NCI-H187 (cell line): ENCODE measurements at regions not wholly inside any gene's neighbourhood (a gene's known extent, or its start where the extent isn't known, plus 50 kb on each side); places are given as distances from the start of the nearest gene placed in this dataset.
"Not testable (repeated sequence)": the region's sequence is repeated elsewhere in the genome, so short reads cannot be mapped to it uniquely, and the experiment has no call there.

Experiments
- DNase-seq, 2 experiments: peaks; one replicate each; lab custom pipeline; 2025; lab: John Stamatoyannopoulos, UW

DNA sequence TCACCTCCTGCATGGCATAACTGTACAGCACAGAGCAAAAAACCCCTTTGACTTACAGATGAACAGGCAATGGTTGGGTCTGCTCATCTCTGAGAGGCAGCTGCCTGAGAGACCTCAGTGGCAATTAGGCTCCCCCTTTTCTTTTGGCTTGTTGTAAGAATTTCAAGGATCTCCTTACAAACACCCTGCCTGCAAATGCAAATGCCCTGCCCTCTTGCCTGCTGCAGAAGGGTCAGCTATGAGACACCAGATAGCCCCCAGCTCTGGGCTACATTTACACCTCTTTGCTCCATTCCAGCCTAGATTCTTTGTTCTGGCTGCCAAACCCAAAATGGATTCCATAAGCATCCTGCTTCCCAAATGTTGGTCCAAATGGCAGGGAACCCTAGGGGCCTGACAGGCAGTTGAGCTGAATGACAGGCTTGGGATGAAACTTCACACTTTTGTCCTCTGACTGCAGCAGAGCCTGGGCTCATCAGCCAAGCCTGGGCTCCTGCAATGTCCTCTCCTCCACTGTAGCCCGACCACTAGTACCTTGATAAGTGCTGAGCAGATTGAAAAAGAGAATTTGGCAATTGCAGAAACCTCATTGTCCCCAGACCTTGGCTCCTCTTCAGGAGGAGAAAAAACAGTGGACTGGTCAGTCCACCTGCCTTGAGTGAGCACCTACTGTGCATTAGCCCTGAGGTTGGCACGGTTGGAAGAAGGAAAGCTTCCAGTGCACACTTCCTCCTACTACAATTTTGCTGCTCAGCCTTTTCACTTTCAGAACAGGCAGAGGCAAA is 678.3 kb downstream of the BCL11A start:
- no peak for DNase-seq

DNA sequence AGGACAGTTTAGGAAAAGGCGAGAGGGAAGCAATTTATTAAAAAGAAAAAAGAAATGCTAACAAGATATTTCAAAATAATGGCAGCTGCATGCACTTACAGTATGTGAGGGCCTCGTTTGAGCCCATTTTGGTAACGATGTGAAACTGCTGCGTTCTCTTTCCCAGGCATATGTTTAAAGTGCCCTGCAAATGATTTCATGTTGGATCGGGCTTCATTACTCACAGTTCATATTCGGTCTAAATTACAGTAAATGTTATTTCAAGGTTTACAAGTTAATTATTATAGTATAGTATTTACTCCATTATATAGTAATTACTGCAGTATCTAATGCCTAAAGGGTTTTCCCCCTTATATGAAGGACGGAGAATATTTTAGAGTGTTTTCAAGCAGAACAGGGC is 679.1 kb downstream of the BCL11A start:
- DNase-seq = no peak

GRCh38 chr2:59871830-59872229 is 681.6 kb downstream of the BCL11A start:
- no peak for DNase-seq

GRCh38 chr2:59868981-59869380 is 684.5 kb downstream of the BCL11A start:
- DNase-seq = no peak

DNA sequence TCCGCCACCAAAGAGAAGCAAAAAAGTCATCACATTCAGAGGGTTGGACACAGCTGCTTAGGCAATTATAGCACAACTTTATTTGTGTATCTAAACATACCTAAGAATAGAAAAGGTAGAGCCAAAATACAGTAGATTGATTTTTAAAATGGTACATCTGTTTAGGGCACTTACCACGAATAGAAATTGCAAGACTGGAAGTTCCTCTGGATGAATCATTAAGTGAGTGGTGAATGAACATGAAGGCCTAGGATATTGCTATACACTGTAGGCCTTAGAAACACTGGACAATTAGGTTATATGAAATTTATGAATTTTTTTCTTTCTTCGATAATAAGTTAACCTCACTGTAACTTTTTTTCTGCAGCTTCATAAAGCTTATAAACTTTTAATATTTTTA is 687.0 kb downstream of the BCL11A start:
- no peak for DNase-seq

DNA sequence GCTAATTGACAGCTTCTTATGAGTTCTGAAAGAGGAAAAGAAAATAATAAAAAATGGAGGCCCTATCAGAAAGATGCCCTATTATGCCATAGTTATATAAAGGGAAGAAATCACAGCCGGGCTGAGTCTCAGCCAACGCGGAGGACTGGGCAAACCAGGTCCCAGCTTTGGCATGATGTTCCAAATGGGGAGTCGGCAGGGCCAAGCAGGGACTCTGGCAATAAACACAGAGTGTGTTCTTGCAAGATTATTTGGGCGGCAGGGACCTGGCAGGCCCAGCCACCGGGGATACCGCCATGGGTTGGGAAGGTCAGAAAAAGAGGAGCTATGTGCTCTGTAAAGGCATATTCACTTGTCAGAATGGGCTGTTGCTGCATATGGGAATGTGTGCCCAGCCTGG is 694.9 kb downstream of the BCL11A start:
- no peak for DNase-seq

DNA sequence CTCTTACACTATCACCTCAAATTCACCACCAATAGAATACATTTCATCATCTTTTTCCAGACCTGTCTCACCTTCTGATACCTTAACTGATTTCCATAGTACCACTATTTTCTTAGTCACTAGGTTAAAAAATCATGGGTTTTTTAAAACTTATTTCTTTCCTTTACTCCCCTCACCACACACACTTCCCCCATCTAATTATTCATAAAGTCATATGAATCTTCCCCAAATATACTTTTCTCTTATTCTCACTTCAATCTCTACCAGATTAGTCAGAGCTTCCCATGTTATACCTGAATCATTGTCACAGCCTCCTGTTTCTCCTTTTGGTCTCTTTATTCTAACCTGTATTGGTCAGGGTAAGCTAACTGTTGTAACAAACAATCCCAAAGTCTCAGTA is 696.3 kb downstream of the BCL11A start:
- DNase-seq = no peak

- DNase-seq = no peak
Measured at GRCh38 chr2:59856391-59856790, 697.1 kb downstream of the BCL11A start.

DNA sequence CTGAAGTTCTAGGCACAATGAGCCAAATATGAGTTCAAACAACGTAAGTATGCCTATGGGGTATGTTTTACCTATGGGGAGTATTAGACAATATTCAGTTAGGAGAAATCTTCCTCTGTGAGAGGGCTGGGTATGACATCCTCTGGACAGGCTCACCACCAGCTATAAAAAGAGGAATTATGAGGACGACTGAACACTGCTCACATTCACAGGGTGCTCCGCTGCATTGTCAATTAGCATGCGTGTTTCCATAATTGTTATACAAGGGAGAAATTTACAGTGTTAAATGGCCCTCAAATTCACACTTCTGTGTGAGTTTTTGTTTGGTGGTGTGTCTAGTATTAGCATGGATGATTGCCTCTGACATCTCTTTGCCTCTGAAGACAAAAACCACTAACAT is 700.4 kb downstream of the BCL11A start:
- no peak for DNase-seq

DNA sequence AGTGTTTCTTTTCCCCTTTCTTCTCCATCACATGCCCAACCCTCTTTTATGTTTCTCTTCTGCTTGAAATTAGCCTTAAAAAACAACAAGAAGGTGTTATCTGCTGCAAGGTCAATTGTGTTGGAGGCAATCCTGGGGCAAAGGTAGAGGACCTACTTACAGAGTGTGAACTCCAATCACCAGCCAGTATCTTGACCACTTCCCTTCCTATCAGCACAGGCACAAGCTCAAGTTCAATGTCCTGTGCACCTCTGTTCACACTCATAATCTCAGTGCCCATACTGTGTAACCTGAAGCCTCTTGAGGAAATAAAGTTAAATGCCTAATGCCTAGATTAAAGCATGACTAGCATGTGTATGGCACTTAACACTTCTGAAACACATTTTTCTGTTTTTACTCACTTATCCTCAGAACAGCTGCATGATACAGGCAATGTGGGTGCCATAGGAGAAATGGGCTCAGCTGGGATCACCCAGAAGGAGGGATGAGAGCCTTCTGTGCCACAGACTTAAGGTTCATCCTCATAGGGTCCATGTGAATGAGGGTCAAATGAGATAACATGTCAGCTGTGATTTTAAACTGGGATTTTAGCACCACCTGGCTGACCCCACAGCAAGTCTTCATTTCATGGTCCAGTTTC is 701.5 kb downstream of the BCL11A start:
- DNase-seq = no peak

GRCh38 chr2:59850554-59850953 is 702.9 kb downstream of the BCL11A start:
- no peak for DNase-seq

- no peak for DNase-seq
Measured at GRCh38 chr2:59833941-59834340, 719.5 kb downstream of the BCL11A start.

GRCh38 chr2:59830601-59831000 is 722.9 kb downstream of the BCL11A start:
- no peak for DNase-seq

DNA sequence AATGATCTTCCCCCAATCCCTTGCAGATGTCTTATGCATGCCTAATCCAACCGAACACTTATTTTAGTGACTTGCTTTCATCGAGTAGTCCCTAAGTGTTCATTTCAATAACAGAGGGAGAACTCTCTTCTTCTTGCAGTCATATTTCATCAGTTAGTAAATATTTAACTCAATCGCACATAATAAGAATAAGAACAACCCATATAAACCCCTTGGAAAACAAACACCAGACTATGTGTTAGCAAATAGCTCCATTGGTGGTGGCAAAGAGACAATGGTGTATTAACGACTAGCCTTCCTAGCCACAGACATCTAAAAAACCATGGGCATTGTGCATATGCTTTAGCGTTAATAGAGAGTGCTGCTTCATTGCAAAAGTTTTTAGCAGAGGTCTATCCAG is 725.8 kb downstream of the BCL11A start:
- no peak for DNase-seq

GRCh38 chr2:59826177-59826576 is 727.3 kb downstream of the BCL11A start:
- no peak for DNase-seq

DNA sequence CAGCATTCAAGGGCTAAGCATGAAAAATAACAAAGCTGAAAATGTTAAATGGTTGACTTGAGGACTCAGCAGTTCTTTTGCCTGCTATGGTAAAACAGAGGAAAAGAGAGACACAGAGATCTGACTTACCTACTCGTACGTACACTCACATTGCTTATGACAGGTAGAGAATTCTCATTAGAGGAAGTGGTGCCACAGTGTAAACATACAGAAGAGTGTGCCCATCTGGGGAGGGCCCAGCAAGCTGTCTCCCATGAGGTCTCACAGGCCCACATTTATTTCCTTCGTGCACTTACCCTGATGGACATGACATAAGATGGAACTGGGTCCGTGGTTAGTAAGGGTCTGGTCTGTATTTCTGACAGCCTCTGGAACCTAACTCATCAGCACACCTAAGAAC is 729.1 kb downstream of the BCL11A start:
- DNase-seq = no peak

DNA sequence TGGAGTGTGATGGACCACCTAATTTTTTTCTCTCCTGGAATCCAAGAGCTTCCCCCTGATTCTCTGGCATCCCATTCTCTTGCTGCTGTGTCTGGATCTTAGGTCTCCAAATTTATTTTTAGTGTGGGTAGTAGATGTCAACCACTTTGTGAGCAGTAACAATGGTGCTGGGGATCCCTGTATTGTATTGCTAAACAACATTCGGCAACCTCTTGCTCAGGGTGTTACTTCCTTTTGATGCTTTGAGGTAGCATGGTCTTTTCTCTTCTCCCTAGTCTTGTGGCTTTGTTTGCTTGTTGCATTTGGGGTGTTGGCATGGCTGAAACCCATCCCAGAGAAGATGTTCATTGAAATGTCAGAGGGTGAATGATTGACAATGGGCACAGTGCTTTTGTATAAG is 737.4 kb downstream of the BCL11A start:
- DNase-seq = no peak

DNA sequence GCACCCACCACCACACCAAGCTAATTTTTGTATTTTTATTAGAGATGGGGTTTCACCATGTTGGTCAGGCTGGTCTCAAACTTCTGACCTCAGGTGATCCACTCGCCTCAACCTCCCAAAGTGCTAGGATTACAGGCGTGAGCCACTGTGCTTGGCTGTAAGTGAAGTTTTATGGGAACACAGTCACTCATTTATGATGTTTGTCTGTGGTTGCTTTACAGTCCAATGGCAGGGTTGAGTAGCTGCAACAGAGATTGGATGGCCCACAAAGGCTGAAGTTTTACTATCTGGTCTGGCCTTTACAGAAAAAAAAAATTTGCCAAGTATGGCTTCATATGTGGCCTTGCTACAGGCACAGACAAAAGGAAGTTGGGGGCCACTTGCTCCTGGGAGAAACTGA is 743.2 kb downstream of the BCL11A start:
- DNase-seq = not testable (repeated sequence)

- no peak for DNase-seq
Measured at GRCh38 chr2:59806486-59806885, 747.0 kb downstream of the BCL11A start.

GRCh38 chr2:59804732-59805131 is 748.7 kb downstream of the BCL11A start:
- no peak for DNase-seq

DNA sequence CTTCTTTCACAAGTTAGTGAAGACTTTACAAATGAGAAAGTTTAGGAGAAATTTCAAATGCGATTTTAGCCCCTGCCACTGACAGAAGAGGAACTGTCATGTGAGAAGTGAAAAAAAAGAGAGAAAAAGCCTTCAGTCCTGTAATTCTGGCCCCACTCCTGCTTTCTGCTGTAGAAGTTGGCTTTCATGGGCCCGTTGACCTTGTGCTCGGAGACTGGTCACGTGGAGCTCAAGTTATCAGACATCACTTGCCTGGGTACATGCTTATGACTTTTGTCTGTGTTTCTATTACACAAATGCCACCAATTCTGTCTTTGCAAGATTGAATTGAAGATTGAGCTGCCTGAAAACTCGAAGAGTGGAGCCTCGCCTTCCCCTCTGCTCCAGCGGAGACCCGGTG is 749.9 kb downstream of the BCL11A start:
- no peak for DNase-seq

- DNase-seq = no peak
Measured at GRCh38 chr2:59798687-59799232, 754.7 kb downstream of the BCL11A start.

GRCh38 chr2:59791004-59791618 is 762.3 kb downstream of the BCL11A start:
- DNase-seq = no peak
